Panc1 (cell line): ENCODE measurements at regions not wholly inside any gene's neighbourhood (a gene's known extent, or its start where the extent isn't known, plus 50 kb on each side); places are given as distances from the start of the nearest gene placed in this dataset.

ENCODE experiments used
- ATAC-seq: fragments of 200-7000 bp; cut with Tn5 transposase; 2 replicates; pipeline ENCODE4 v1.9.1; 2020; ENCODE audit warnings: mild to moderate bottlenecking, moderate library complexity
- BruUV-seq: library from RNA; stranded (reverse); fragments of 400-500 nt; replicated peaks from 2 replicates; lab custom pipeline; 2021; lab: Mats Ljungman, UMichigan
- CTCF ChIA-PET: fragments of 300-600 bp; sonication (Branson Sonifier 250); formaldehyde crosslinking; loops from one replicate; lab custom pipeline; 2022; ENCODE audit warnings: antibody characterized with exemption; lab: Charles Lee
- POLR2A ChIA-PET: fragments of 300-600 bp; sonication (Branson Sonifier 250); formaldehyde crosslinking; loops from one replicate; lab custom pipeline; 2022; ENCODE audit warnings: antibody characterized with exemption; lab: Charles Lee
- DNase-seq: peaks from one replicate; pipeline ENCODE4 v3.0.0-alpha.2; 2010; ENCODE audit warnings: low read depth, low spot score
- H3K27ac ChIP-seq: 2 replicates; pipeline ENCODE4 v1.5.1; 2011; ENCODE audit warnings: mild to moderate bottlenecking, low read length, inconsistent platforms
- H3K27me3 ChIP-seq: fragments of 200-500 bp; sonication (Bioruptor generic); 2 replicates; pipeline ENCODE4 v1.6.0; 2014; ENCODE audit warnings: low read length, inconsistent platforms; ENCODE audit not compliant: control insufficient read depth, insufficient read depth
- H3K36me3 ChIP-seq: fragments of 200-500 bp; sonication (Bioruptor generic); 2 replicates; pipeline ENCODE4 v1.5.1; 2014; ENCODE audit warnings: inconsistent platforms, mild to moderate bottlenecking, low read length, moderate library complexity; ENCODE audit not compliant: control insufficient read depth, insufficient read depth
- H3K4me1 ChIP-seq: 2 replicates; pipeline ENCODE4 v1.5.1; 2011; ENCODE audit warnings: inconsistent platforms, mild to moderate bottlenecking, low read length, moderate library complexity; ENCODE audit not compliant: control insufficient read depth, insufficient read depth
- H3K4me3 ChIP-seq, 2 experiments: 2 replicates each; pipeline ENCODE4 v1.5.1; 2011 to 2012; ENCODE audit warnings: low read depth in 2 of 2, low read length in 2 of 2, mild to moderate bottlenecking in 2 of 2, inconsistent platforms in 1 of 2, moderate library complexity in 1 of 2
- H3K9me3 ChIP-seq: fragments of 200-500 bp; sonication (Bioruptor generic); 2 replicates; pipeline ENCODE4 v1.5.1; 2014; ENCODE audit warnings: low read depth, mild to moderate bottlenecking, inconsistent platforms, low read length, moderate library complexity; ENCODE audit not compliant: control insufficient read depth, insufficient read depth
- CTCF ChIP-seq: fragments of 450-650 bp; IDR thresholded peaks from 2 replicates; pipeline ENCODE4 v1.5.1; 2017; ENCODE audit warnings: mild to moderate bottlenecking
- POLR2AphosphoS5 ChIP-seq: IDR thresholded peaks from 2 replicates; pipeline ENCODE4 v1.6.1; 2012; ENCODE audit warnings: mild to moderate bottlenecking, low read depth, low read length, moderate library complexity
- SIN3A ChIP-seq: IDR thresholded peaks from 2 replicates; pipeline ENCODE4 v1.6.1; 2012; ENCODE audit warnings: low read depth, mild to moderate bottlenecking, low read length, moderate library complexity, borderline replicate concordance; ENCODE audit not compliant: insufficient read depth
- TCF7L2 ChIP-seq: IDR thresholded peaks from 2 replicates; pipeline ENCODE4 v1.6.1; 2011; ENCODE audit warnings: mild to moderate bottlenecking, low read depth, low read length, inconsistent platforms
- in situ Hi-C: cut with HindIII; loops from 2 replicates; pipeline ENCODE4 v1.10.0; 2016; ENCODE audit warnings: low sequenced_read_pairs, low pct_unique_long_range_greater_than_20kb
- intact Hi-C: fragments of 100-400 bp; cut with micrococcal nuclease; formaldehyde crosslinking; loops from one replicate; pipeline ENCODE4 v1.10.0; 2022; ENCODE audit not compliant: unreplicated experiment
- TF ChIP-seq, protein P1 (sequence below), 2 experiments: IDR thresholded peaks; 2 replicates each; pipeline ENCODE4 v1.6.1; 2011 to 2012; ENCODE audit warnings: low read depth in 2 of 2, control low read depth in 1 of 2, low read length in 1 of 2, mild to moderate bottlenecking in 1 of 2, moderate library complexity in 1 of 2; ENCODE audit not compliant: insufficient read depth in 1 of 2

DNA sequence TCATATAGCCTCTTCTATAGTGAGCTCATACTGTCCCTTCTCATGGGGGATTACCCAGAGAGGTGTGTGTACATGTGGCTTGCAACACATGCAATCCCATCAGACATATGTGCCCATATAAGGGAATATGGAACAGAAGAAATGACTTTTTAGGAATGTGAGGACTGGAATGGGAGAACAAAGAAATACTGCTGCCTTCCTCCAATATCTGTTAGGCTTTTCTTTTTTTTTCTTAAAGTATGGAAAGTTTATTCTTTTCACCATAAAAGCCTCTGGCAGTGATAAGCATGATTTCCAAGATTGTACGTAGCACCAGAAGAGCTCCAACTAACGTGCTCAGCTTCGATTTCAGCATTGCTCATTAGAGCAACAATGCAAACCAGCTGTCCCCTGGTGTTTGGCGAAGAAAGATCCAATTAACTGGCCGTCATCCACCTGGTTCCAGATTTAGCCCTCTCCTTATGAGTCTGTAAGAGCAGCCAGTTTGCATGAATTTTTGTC is 113.6 kb downstream of the ADCYAP1 start:
- Histone ChIP-seq H3K4me1 (no peaks in the 10 kb centered on the region), H3K27me3 (no peaks in the 10 kb centered on the region; the same call in 1 of the 2 replicates), H3K9me3 (no peaks in the 10 kb centered on the region), H3K4me3 (no peak overlapping the region), H3K36me3 (no peaks in the 10 kb centered on the region), H3K27ac (no peak overlapping the region)
- no TSS peak for BruUV-seq
- CTCF ChIA-PET, result no interaction called here
- TF ChIP-seq POLR2AphosphoS5 (no peak), TCF7L2 (no peak), SIN3A (no peak), CTCF (no peak)
- in situ Hi-C loops (no loop called here), intact Hi-C loops (no loop called here)
- POLR2A ChIA-PET, result no interaction called here
- ATAC-seq (no peak), DNase-seq (no peak)

GRCh38 chr18:1019191-1019590 is 114.5 kb downstream of the ADCYAP1 start:
- Histone ChIP-seq H3K27me3 (no peaks in the 10 kb centered on the region; the same call in 1 of the 2 replicates), H3K36me3 (no peaks in the 10 kb centered on the region), H3K4me3 (no peak overlapping the region), H3K4me1 (no peaks in the 10 kb centered on the region), H3K27ac (no peak overlapping the region), H3K9me3 (no peaks in the 10 kb centered on the region)
- DNase-seq (no peak), ATAC-seq (no peak)
- CTCF ChIA-PET, result no interaction called here
- POLR2A ChIA-PET, result no interaction called here
- no TSS peak for BruUV-seq
- intact Hi-C loops (no loop called here), in situ Hi-C loops (no loop called here)
- TF ChIP-seq TCF7L2, result no peak

DNA sequence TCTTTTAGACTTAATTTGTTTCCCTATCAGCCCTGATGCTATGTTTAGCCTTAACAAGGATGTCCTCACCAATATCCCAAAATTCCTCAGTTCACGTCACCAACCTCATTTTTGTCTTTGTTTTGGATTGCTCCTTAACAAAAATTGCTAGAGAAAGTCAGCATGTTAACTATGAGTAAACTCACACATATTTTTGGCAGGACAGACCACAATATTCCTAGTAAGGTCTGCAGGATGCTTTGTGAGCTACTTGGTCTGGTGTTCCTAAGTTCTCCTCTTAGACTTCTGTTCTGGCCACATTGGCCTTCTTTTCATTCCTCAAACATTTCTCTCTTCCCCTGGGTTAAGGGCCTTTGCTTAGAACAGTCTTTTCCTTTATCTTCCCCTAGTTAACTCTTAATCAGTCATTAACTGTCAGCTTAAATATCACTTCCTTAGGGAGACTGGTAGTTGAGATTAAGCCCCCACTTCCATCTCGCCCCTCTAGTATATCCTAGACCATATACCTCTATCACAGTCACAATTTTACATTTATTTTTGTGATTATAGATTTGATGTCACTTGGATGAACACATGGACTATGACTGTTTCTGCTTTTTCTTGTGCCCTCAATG is 116.2 kb downstream of the ADCYAP1 start:
- no peak overlapping the region for H3K4me3 ChIP-seq
- intact Hi-C loops, result no loop called here
- no peaks in the 10 kb centered on the region; the same call in 1 of the 2 replicates for H3K27me3 ChIP-seq
- in situ Hi-C loops, result no loop called here
- no peaks in the 10 kb centered on the region for H3K36me3 ChIP-seq
- H3K4me1 ChIP-seq, result no peaks in the 10 kb centered on the region
- no peak for ATAC-seq
- TF ChIP-seq TCF7L2, result no peak
- no peak for TF ChIP-seq SIN3A
- TF ChIP-seq, protein P1, sequence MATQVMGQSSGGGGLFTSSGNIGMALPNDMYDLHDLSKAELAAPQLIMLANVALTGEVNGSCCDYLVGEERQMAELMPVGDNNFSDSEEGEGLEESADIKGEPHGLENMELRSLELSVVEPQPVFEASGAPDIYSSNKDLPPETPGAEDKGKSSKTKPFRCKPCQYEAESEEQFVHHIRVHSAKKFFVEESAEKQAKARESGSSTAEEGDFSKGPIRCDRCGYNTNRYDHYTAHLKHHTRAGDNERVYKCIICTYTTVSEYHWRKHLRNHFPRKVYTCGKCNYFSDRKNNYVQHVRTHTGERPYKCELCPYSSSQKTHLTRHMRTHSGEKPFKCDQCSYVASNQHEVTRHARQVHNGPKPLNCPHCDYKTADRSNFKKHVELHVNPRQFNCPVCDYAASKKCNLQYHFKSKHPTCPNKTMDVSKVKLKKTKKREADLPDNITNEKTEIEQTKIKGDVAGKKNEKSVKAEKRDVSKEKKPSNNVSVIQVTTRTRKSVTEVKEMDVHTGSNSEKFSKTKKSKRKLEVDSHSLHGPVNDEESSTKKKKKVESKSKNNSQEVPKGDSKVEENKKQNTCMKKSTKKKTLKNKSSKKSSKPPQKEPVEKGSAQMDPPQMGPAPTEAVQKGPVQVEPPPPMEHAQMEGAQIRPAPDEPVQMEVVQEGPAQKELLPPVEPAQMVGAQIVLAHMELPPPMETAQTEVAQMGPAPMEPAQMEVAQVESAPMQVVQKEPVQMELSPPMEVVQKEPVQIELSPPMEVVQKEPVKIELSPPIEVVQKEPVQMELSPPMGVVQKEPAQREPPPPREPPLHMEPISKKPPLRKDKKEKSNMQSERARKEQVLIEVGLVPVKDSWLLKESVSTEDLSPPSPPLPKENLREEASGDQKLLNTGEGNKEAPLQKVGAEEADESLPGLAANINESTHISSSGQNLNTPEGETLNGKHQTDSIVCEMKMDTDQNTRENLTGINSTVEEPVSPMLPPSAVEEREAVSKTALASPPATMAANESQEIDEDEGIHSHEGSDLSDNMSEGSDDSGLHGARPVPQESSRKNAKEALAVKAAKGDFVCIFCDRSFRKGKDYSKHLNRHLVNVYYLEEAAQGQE (IDR thresholded peaks at IDR 0.05; ENCODE audit: insufficient read depth in 1 of 2, low read depth in 2 of 2, low read length in 1 of 2), result no peak
- TF ChIP-seq CTCF, result no peak
- TF ChIP-seq POLR2AphosphoS5, result no peak
- no TSS peak for BruUV-seq
- DNase-seq, result no peak
- no peak overlapping the region for H3K27ac ChIP-seq
- ChIA-PET CTCF (no interaction called here), POLR2A (no interaction called here)
- H3K9me3 ChIP-seq, result no peaks in the 10 kb centered on the region
